H9 (cell line): ENCODE measurements at regions not wholly inside any gene's neighbourhood (a gene's known extent, or its start where the extent isn't known, plus 50 kb on each side); places are given as distances from the start of the nearest gene placed in this dataset.

ENCODE experiments used
- DNase-seq: peaks from one replicate; pipeline ENCODE4 v3.0.0-alpha.2; 2017
- H2AFZ ChIP-seq: one replicate; pipeline ENCODE4 v1.6.1; 2013; ENCODE audit warnings: mild to moderate bottlenecking, low read length, control low read depth, moderate library complexity
- H2AK5ac ChIP-seq: 2 replicates; pipeline ENCODE4 v1.6.1; 2013; ENCODE audit warnings: low read length, control low read depth, mixed read lengths; ENCODE audit not compliant: insufficient read length
- H2BK120ac ChIP-seq: one replicate; pipeline ENCODE4 v1.6.1; 2013; ENCODE audit warnings: low read depth, mild to moderate bottlenecking, low read length, control low read depth, inconsistent platforms; ENCODE audit not compliant: poor library complexity, severe bottlenecking
- H2BK12ac ChIP-seq: 2 replicates; pipeline ENCODE4 v1.6.1; 2013; ENCODE audit warnings: low read length, control low read depth, mixed read lengths, low read depth; ENCODE audit not compliant: insufficient read length
- H2BK15ac ChIP-seq: 2 replicates; pipeline ENCODE4 v1.6.1; 2013; ENCODE audit warnings: low read depth, low read length, control low read depth
- H2BK20ac ChIP-seq: one replicate; pipeline ENCODE4 v1.6.1; 2013; ENCODE audit warnings: low read depth, mild to moderate bottlenecking, low read length, control low read depth, inconsistent platforms; ENCODE audit not compliant: poor library complexity, severe bottlenecking
- H2BK5ac ChIP-seq: 2 replicates; pipeline ENCODE4 v1.6.1; 2013; ENCODE audit warnings: low read length, control low read depth, mixed read lengths; ENCODE audit not compliant: insufficient read length
- H3K14ac ChIP-seq: 2 replicates; pipeline ENCODE4 v1.6.1; 2013; ENCODE audit warnings: low read length, control low read depth; ENCODE audit not compliant: insufficient read depth
- H3K18ac ChIP-seq: 2 replicates; pipeline ENCODE4 v1.6.1; 2013; ENCODE audit warnings: low read depth, mild to moderate bottlenecking, mixed read lengths, low read length, control low read depth; ENCODE audit not compliant: insufficient read length
- H3K23ac ChIP-seq: 2 replicates; pipeline ENCODE4 v1.6.1; 2013; ENCODE audit warnings: low read length, control low read depth, mixed read lengths, low read depth; ENCODE audit not compliant: insufficient read length
- H3K23me2 ChIP-seq: 2 replicates; pipeline ENCODE4 v1.6.1; 2013; ENCODE audit warnings: low read depth, mild to moderate bottlenecking, mixed read lengths, low read length, control low read depth; ENCODE audit not compliant: insufficient read length, poor library complexity, severe bottlenecking
- H3K27ac ChIP-seq: 2 replicates; pipeline ENCODE4 v1.5.1; 2013; ENCODE audit warnings: low read length, control low read depth, mixed read lengths, low read depth; ENCODE audit not compliant: insufficient read length
- H3K27me3 ChIP-seq: 2 replicates; pipeline ENCODE4 v1.6.1; 2013; ENCODE audit warnings: low read length, control low read depth, inconsistent platforms; ENCODE audit not compliant: insufficient read depth
- H3K4ac ChIP-seq: 2 replicates; pipeline ENCODE4 v1.6.1; 2013; ENCODE audit warnings: low read depth, mild to moderate bottlenecking, control low read depth, inconsistent platforms, low read length, moderate library complexity
- H3K4me1 ChIP-seq: 2 replicates; pipeline ENCODE4 v1.6.1; 2013; ENCODE audit warnings: low read length, control low read depth, inconsistent platforms; ENCODE audit not compliant: insufficient read depth
- H3K4me2 ChIP-seq: 2 replicates; pipeline ENCODE4 v1.6.1; 2013; ENCODE audit warnings: low read length, control low read depth, mixed read lengths; ENCODE audit not compliant: insufficient read length, insufficient read depth
- H3K56ac ChIP-seq: 2 replicates; pipeline ENCODE4 v1.6.1; 2013; ENCODE audit warnings: low read depth, mild to moderate bottlenecking, mixed read lengths, low read length, control low read depth; ENCODE audit not compliant: insufficient read length
- H3K79me1 ChIP-seq: 2 replicates; pipeline ENCODE4 v1.6.1; 2013; ENCODE audit warnings: low read depth, mild to moderate bottlenecking, moderate library complexity, low read length, control low read depth, inconsistent platforms; ENCODE audit not compliant: insufficient read depth, poor library complexity, severe bottlenecking
- H3K79me2 ChIP-seq: 2 replicates; pipeline ENCODE4 v1.6.1; 2013; ENCODE audit warnings: low read length, control low read depth, inconsistent platforms; ENCODE audit not compliant: insufficient read depth
- H3K9ac ChIP-seq: 2 replicates; pipeline ENCODE4 v1.6.1; 2013; ENCODE audit warnings: low read length, control low read depth, mixed read lengths; ENCODE audit not compliant: insufficient read length; ENCODE audit errors: extremely low read depth
- H3K9me3 ChIP-seq: one replicate; pipeline ENCODE4 v1.6.1; 2013; ENCODE audit warnings: low read depth, low read length, inconsistent platforms; ENCODE audit not compliant: control insufficient read depth
- H3T11ph ChIP-seq: one replicate; pipeline ENCODE4 v1.6.1; 2013; ENCODE audit warnings: mild to moderate bottlenecking, low read length, control low read depth, inconsistent platforms
- H4K20me1 ChIP-seq: one replicate; pipeline ENCODE4 v1.6.1; 2013; ENCODE audit not compliant: control insufficient read depth, insufficient read length, insufficient read depth
- H4K5ac ChIP-seq: 2 replicates; pipeline ENCODE4 v1.6.1; 2013; ENCODE audit warnings: low read depth, mild to moderate bottlenecking, mixed read lengths, low read length, control low read depth; ENCODE audit not compliant: insufficient read length
- H4K8ac ChIP-seq: replicated peaks from 2 replicates; pipeline ENCODE4 v1.6.1; 2013; ENCODE audit warnings: low read length, control low read depth, mixed read lengths, low read depth; ENCODE audit not compliant: insufficient read length
- H4K91ac ChIP-seq: 2 replicates; pipeline ENCODE4 v1.6.1; 2013; ENCODE audit warnings: low read depth, mild to moderate bottlenecking, moderate library complexity, mixed read lengths, low read length, control low read depth; ENCODE audit not compliant: insufficient read length
- H3K27ac Mint-ChIP-seq, 3 experiments: 2 replicates in 2 of 3; 3 replicates in 1 of 3; pipeline ENCODE4 v1.8.0; 2020 to 2021; ENCODE audit warnings: mixed read lengths in 3 of 3, mild to moderate bottlenecking in 1 of 3, moderate library complexity in 1 of 3
- H3K27me3 Mint-ChIP-seq: 2 replicates; pipeline ENCODE4 v1.8.0; 2021; ENCODE audit warnings: low read depth, mild to moderate bottlenecking, moderate library complexity, mixed read lengths
- H3K36me3 Mint-ChIP-seq, 3 experiments: 2 replicates in 2 of 3; 3 replicates in 1 of 3; pipeline ENCODE4 v1.8.0; 2020 to 2021; ENCODE audit warnings: low read depth in 3 of 3, mixed read lengths in 3 of 3; ENCODE audit not compliant: insufficient read depth in 1 of 3
- H3K4me1 Mint-ChIP-seq, 2 experiments: 2 replicates each; pipeline ENCODE4 v1.8.0; 2020; ENCODE audit warnings: mixed read lengths in 2 of 2
- H3K4me3 Mint-ChIP-seq, 2 experiments: 2 replicates in 1 of 2; 3 replicates in 1 of 2; pipeline ENCODE4 v1.8.0; 2020 to 2021; ENCODE audit warnings: mild to moderate bottlenecking in 2 of 2, mixed read lengths in 2 of 2, moderate library complexity in 1 of 2
- H3K9me3 Mint-ChIP-seq, 2 experiments: 2 replicates in 1 of 2; 3 replicates in 1 of 2; pipeline ENCODE4 v1.8.0; 2020; ENCODE audit warnings: mild to moderate bottlenecking in 2 of 2, mixed read lengths in 2 of 2, moderate library complexity in 1 of 2
- CTCF ChIP-seq: fragments of 200-600 bp; sonication (generic); conservative IDR thresholded peaks from 3 replicates; pipeline ENCODE4 v1.8.0; 2021; ENCODE audit warnings: antibody characterized with exemption, mild to moderate bottlenecking
- WGBS: extraction: QIAGEN DNeasy Blood & Tissue Kit; methylation state at CpG from one replicate; pipeline ENCODE4 v1.1.7; 2013; ENCODE audit warnings: missing lambda C conversion rate, low lambda C conversion rate, mixed read lengths; ENCODE audit not compliant: insufficient read length; ENCODE audit errors: extremely low coverage; 5-methylcytosine and 5-hydroxymethylcytosine counted together

DNA sequence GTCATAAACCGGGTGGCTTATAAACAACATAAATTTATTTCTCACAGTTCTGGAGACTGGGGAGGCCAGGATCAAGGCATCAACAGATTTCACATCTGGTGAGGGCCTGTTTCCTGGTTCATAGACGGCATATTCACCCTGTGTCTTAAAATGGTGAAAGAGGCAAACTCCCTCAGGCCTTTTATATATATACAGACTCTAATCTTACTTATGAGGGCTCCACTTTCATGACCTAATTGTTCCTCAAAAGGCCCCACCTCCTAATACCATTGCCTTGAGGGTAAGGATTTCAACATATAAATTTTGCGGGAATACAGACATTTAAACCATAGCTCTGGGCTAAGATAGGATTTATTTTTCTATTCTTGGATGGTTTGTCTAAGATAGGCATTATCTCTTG lies 187.2 kb downstream of the PPP1R3A start:
- Histone ChIP-seq H2BK12ac (no peak overlapping the region), H3K4me1 (no peaks in the 10 kb centered on the region), H3K14ac (no peak overlapping the region), H2AFZ (no peak overlapping the region), H3K27ac (no peak overlapping the region), H3K79me1 (no peaks in the 10 kb centered on the region), H4K20me1 (no peaks in the 10 kb centered on the region), H2BK120ac (no peak overlapping the region), H3K56ac (no peak overlapping the region), H3K23me2 (no peaks in the 10 kb centered on the region), H3K27me3 (no peaks in the 10 kb centered on the region), H3K23ac (no peak overlapping the region), H3T11ph (no peak overlapping the region), H3K79me2 (no peaks in the 10 kb centered on the region), H4K91ac (no peak overlapping the region), H4K8ac (no peak overlapping the region), H3K18ac (no peak overlapping the region), H4K5ac (no peak overlapping the region), H2BK15ac (no peak overlapping the region), H3K4ac (no peak overlapping the region), H2AK5ac (no peak overlapping the region), H3K9ac (no peak overlapping the region), H2BK20ac (no peak overlapping the region), H3K9me3 (no peaks in the 10 kb centered on the region), H3K4me2 (no peak overlapping the region), H2BK5ac (no peak overlapping the region)
- Mint-ChIP-seq H3K9me3 (no peaks in the 10 kb centered on the region), H3K36me3 (no peaks in the 10 kb centered on the region), H3K27ac (no peak overlapping the region), H3K4me1 (no peaks in the 10 kb centered on the region), H3K27me3 (peaks cover 3% of the 10 kb centered on the region; the same call in 1 of the 2 replicates), H3K4me3 (no peak overlapping the region)
- no CpG with 5 or more reads among the region's 3 CpGs for WGBS
- no peak for DNase-seq
- TF ChIP-seq CTCF: no peak
